GM21825 (cell line): ENCODE measurements at regions not wholly inside any gene's neighbourhood (a gene's known extent, or its start where the extent isn't known, plus 50 kb on each side); places are given as distances from the start of the nearest gene placed in this dataset.
"Not testable (repeated sequence)": the region's sequence is repeated elsewhere in the genome, so short reads cannot be mapped to it uniquely, and the experiment has no call there.

ENCODE experiments used
- ATAC-seq: cut with Tn5 transposase; IDR thresholded peaks from one replicate; pipeline ENCODE4 v1.9.1; 2021; ENCODE audit warnings: mild to moderate bottlenecking, moderate library complexity; ENCODE audit not compliant: unreplicated experiment

GRCh38 chr10:80938903-80939302 lies 401.2 kb downstream of the SH2D4B start:
- no peak for ATAC-seq

GRCh38 chr10:80945264-80945880 lies 407.7 kb downstream of the SH2D4B start:
- ATAC-seq: peak; percentile 77

- ATAC-seq: no peak
Measured at GRCh38 chr10:80946073-80946472, 408.4 kb downstream of the SH2D4B start.

GRCh38 chr10:80946957-80947726 lies 409.4 kb downstream of the SH2D4B start:
- ATAC-seq: no peak

- no peak for ATAC-seq
Measured at GRCh38 chr10:80949785-80950184, 412.1 kb downstream of the SH2D4B start.

GRCh38 chr10:80952436-80952835 lies 414.7 kb downstream of the SH2D4B start:
- no peak for ATAC-seq

GRCh38 chr10:80957161-80957560 lies 419.5 kb downstream of the SH2D4B start:
- ATAC-seq: no peak

GRCh38 chr10:80964179-80964578 lies 426.5 kb downstream of the SH2D4B start:
- ATAC-seq: no peak

- peak; percentile 64 for ATAC-seq
Measured at GRCh38 chr10:80964955-80965614, 427.4 kb downstream of the SH2D4B start.

GRCh38 chr10:80966326-80966986 lies 428.8 kb downstream of the SH2D4B start:
- no peak for ATAC-seq

- not testable (repeated sequence) for ATAC-seq
Measured at GRCh38 chr10:80967357-80967756, 429.7 kb downstream of the SH2D4B start.

GRCh38 chr10:80968903-80969302 lies 431.2 kb downstream of the SH2D4B start:
- ATAC-seq: no peak

GRCh38 chr10:80971461-80971860 lies 433.8 kb downstream of the SH2D4B start:
- no peak for ATAC-seq

- ATAC-seq: no peak
Measured at GRCh38 chr10:80976658-80977057, 439.0 kb downstream of the SH2D4B start.

- no peak for ATAC-seq
Measured at GRCh38 chr10:80985102-80985501, 447.4 kb downstream of the SH2D4B start.

GRCh38 chr10:80986596-80986995 lies 448.9 kb downstream of the SH2D4B start:
- ATAC-seq: no peak

GRCh38 chr10:80988755-80989154 lies 451.1 kb downstream of the SH2D4B start:
- no peak for ATAC-seq

- no peak for ATAC-seq
Measured at GRCh38 chr10:80996615-80997193, 459.0 kb downstream of the SH2D4B start.

- no peak for ATAC-seq
Measured at GRCh38 chr10:81000781-81001180, 463.1 kb downstream of the SH2D4B start.

- ATAC-seq: no peak
Measured at GRCh38 chr10:81002382-81002781, 464.7 kb downstream of the SH2D4B start.

GRCh38 chr10:81007872-81008271 lies 470.2 kb downstream of the SH2D4B start:
- no peak for ATAC-seq
